HUES64 (cell line): ENCODE measurements at regions not wholly inside any gene's neighbourhood (a gene's known extent, or its start where the extent isn't known, plus 50 kb on each side); places are given as distances from the start of the nearest gene placed in this dataset.

Experiments
- H3K27ac ChIP-seq: 2 replicates; pipeline ENCODE4 v1.7.0; 2013; ENCODE audit warnings: low read depth, low read length, inconsistent platforms
- H3K27me3 ChIP-seq: 2 replicates; pipeline ENCODE4 v1.6.1; 2013; ENCODE audit warnings: mild to moderate bottlenecking, low read length; ENCODE audit not compliant: insufficient read depth
- H3K36me3 ChIP-seq: 2 replicates; pipeline ENCODE4 v1.6.1; 2013; ENCODE audit warnings: mild to moderate bottlenecking, low read length; ENCODE audit not compliant: insufficient read depth
- H3K4me1 ChIP-seq: 2 replicates; pipeline ENCODE4 v1.6.1; 2013; ENCODE audit warnings: mild to moderate bottlenecking, low read length, moderate library complexity; ENCODE audit not compliant: insufficient read depth
- H3K4me3 ChIP-seq: 2 replicates; pipeline ENCODE4 v1.5.1; 2013; ENCODE audit warnings: mild to moderate bottlenecking, low read length, moderate library complexity
- H3K9ac ChIP-seq: 2 replicates; pipeline ENCODE4 v1.6.1; 2013; ENCODE audit warnings: mild to moderate bottlenecking, low read depth, low read length
- H3K9me3 ChIP-seq: 2 replicates; pipeline ENCODE4 v1.6.1; 2013; ENCODE audit warnings: low read depth, low read length; ENCODE audit not compliant: insufficient read depth
- WGBS: fragments of 150-250, 120-280 bp; methylation state at CpG from one replicate; pipeline ENCODE4 v1.1.7; 2013; ENCODE audit warnings: missing lambda C conversion rate; 5-methylcytosine and 5-hydroxymethylcytosine counted together

DNA sequence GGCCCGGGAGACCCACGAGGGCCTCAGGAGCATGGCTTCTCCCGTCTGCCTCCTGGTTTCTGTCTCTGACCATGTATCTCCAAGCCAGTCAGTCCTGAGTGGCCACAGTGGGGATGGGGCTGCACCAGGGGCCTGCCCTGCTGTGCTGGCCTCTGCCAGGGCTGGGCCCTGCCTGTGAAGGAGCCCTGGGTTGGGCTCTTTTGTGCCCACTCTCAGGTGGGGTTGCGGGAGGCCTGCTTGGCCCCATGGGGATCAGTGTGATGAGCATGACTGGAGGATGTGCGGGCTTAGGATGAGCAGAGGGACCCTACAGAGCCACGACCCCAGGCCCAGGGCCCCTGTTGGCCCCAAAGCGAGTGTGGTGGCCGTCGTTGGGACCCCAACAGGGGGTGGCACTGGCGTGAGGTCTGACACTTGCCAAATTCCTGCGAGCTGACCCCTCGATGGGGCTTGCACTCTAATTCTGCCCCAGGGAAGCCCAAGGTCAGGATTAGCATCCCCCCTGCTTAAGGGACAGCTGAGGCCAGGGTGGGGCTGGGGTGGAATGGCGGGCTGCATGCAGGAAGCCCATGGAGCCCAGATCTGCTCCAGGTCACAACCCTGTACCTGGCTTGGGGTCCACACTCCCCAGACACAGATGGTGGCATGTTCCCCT lies 90.0 kb upstream of the BHLHE23 start:
- Histone ChIP-seq H3K9ac (no peak overlapping the region), H3K9me3 (no peaks in the 10 kb centered on the region), H3K4me3 (no peak overlapping the region), H3K27ac (no peak overlapping the region), H3K36me3 (no peaks in the 10 kb centered on the region), H3K4me1 (0 out of 2 replicates have a peak, but pooled peaks cover 6% of the 10 kb centered on the region), H3K27me3 (peaks cover 38% of the 10 kb centered on the region)
- WGBS = 86% methylated on average over 13 of the region's 13 CpGs

DNA sequence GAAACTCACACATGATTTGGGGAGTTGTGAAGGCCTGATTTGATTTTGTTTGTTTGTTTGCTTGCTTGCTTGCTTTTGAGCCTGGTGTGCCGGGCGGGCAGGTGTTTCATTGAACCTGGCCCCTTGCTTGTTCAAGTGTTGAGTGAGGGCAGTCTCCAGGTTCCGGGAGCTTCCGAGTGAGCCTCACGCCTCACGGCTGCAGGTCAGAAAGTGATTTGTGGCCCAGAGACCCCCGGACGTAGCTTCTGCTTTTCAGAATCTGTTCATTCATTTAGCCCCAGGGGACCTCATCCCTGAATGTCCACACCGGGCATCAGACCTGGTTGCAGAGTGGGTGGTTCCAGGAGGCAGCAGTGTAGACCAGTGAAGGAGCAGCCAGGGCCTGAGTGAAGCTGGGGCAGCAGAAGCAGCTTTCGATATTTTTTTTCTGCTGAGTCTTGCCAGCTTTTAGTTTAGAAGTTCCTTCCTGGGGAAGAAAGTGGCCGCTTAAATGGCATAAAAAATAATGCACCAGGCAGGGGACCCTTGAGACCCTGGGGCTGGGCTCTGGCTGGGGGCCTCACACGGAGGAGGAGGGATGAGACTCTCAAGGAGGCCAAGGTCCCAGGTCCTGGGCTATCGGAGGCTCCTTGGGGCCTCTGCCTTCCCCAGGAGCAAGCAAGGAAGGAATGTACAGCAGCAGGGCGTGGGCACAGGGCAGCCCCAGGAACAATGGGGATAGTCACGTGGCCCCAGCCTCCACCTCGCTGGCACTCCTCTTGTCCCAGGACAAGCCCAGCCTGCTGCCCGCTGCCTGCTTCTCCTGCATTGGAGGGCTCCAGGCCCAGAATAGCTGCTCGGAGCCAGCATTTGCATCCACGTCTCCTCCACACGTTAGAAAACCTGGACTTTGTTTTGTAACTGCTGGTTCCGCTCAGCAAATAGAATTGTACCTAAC lies 89.2 kb upstream of the BHLHE23 start:
- Histone ChIP-seq H3K4me1 (0 out of 2 replicates have a peak, but pooled peaks cover 6% of the 10 kb centered on the region), H3K4me3 (no peak overlapping the region), H3K27me3 (peaks cover 30% of the 10 kb centered on the region), H3K36me3 (no peaks in the 10 kb centered on the region), H3K9me3 (no peaks in the 10 kb centered on the region), H3K27ac (no peak overlapping the region), H3K9ac (no peak overlapping the region)
- WGBS = 88% methylated on average over 21 of the region's 21 CpGs

DNA sequence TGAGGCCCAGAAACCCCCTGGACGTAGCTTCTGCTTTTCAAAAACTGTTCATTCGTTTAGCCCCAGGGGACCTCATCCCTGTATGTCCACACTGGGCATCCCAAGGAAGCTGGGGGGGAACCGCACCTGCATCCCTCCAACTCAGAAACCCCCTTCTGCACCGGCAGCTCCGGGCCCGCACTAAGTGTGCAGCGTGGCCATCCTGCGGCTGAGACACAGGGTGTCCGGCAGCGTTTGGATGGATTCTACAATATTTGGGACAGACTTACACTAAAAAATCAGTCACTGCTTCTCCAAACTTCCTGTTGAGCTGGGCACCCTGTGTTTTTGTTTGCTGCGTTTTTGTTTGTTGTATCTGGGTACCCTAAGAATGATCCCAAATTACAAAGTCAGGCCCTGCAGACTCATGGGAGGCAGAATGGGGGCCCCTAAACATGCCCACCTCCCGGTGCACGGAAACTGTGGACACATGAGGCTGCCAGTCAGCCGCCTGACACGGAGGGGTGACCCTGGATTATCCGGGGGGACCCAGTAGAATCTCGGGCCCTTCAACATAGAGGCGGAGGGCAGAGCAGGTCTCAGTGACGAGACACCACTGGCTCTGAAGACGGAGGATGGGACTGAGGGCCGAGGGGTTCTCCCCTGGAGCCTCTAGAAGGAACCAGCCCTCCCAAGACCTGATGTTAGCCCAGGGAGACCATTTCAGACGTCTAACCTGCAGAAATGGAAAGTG lies 88.2 kb upstream of the BHLHE23 start:
- H3K4me1 ChIP-seq = no peaks in the 10 kb centered on the region
- H3K27me3 ChIP-seq = peaks cover 20% of the 10 kb centered on the region
- H3K27ac ChIP-seq = no peak overlapping the region
- no peak overlapping the region for H3K4me3 ChIP-seq
- WGBS = 92% methylated on average over 22 of the region's 22 CpGs
- no peak overlapping the region for H3K9ac ChIP-seq
- H3K9me3 ChIP-seq = no peaks in the 10 kb centered on the region
- H3K36me3 ChIP-seq = no peaks in the 10 kb centered on the region

DNA sequence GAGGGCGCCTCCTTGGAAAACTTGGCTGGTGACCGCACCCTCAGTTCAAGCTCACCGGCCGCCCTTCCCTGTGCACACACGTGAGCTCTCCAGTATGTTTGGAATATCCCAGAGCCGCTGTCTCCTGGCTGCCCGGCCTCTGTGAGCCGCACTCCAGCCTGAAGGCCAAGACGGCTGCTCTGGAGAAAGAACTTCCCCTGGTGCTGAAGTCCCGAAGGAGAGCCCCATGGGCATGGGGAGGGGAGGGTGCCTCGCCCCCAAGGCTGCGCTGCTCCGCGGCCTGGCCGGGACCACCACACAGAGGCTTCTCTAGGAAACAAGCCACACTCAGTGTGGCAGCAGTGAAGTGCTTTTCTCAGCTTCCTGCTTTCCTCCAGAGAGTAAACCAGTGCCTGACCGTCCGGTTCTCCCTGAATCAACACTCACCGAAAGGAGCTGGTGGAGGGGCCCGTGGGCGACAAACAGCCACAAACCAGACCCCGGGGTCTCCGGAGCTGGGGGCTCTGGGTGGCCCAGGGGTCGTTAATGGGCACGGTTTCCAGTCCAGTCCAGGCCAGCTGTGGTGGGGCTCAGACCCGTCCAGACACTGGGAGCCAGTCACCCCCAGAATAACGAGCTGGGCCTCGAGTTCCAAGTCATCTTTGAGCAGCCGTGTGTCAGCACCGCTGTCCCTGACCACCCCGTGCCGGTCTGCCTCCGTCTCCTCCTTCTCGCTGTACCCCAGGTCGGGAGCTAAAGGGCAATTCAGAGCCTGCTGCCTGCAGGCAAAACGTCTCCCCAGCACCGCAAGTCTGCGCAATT lies 87.4 kb upstream of the BHLHE23 start:
- Histone ChIP-seq H3K27me3 (peaks cover 12% of the 10 kb centered on the region), H3K4me3 (no peak overlapping the region), H3K9me3 (no peaks in the 10 kb centered on the region), H3K36me3 (no peaks in the 10 kb centered on the region), H3K4me1 (no peaks in the 10 kb centered on the region), H3K27ac (no peak overlapping the region), H3K9ac (no peak overlapping the region)
- 91% methylated on average over 35 of the region's 37 CpGs for WGBS

DNA sequence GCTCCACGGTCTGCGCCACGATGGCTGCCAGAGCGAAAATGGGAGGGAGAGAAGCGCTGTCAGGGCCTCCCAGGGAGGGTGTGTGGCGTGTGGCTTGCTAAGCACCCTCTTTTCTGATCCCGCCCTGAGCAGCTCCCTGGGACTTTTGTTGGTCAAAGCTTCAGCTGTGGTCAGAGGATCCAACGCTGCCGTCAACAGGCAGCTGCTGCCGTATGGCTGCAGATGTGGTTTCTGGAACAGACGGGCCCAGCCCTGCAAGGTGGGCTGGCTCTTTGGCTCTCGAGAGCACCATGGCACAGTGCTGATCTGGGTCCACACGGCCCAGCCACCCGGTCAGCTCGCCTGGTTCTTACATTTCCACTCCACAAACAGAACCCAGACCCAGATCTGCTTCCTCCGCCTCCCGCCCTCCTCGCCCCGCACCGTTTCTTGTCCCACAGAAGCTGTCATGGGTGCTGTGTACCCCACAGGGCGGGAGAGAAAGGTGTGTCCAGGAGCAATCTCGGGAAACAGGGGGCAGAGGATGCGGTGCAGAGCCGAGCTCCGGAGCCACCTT lies 86.0 kb upstream of the BHLHE23 start:
- no peaks in the 10 kb centered on the region for H3K4me1 ChIP-seq
- 92% methylated on average over 25 of the region's 25 CpGs for WGBS
- H3K9me3 ChIP-seq = no peaks in the 10 kb centered on the region
- H3K27me3 ChIP-seq = peaks cover 3% of the 10 kb centered on the region
- no peak overlapping the region for H3K9ac ChIP-seq
- no peak overlapping the region for H3K27ac ChIP-seq
- H3K4me3 ChIP-seq = no peak overlapping the region
- no peaks in the 10 kb centered on the region for H3K36me3 ChIP-seq

DNA sequence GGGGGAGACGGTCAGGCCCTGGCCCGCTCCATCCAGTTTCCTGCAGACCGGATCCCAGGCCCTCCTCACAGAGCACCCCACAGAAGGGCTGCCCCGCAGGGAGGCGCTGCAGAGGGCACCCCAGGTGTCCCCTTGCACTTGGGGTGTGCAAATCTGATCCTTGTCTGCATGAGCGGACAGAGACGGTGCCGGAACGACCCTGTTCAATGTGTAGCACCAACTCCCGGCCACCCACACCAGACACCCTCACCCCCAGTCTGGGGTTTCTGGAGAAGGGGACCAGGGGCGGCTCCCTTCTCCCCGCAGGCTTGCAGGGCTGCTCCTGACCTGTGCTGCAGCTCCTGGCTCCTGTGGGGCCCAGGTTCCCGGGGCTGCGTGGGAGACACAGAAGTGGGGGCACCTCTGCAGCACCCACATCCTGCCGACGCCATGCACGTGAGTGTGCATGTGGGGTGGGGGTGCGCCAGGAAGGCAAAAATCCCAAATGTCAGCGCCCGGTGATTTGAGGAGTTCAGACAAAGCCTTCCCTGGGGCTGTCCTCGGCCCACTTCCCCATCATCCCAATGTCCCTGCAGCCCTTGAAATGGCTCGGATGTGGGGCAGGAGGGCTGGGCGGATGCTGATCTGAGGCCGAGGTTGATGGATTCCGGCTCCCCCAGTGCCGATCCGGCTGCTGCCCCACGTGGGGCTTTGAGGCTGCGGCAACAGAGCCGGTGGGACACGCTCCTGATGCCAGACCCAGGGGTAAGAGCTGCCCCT lies 85.3 kb upstream of the BHLHE23 start:
- Histone ChIP-seq H3K27me3 (no peaks in the 10 kb centered on the region; the same call in 1 of the 2 replicates), H3K27ac (no peak overlapping the region), H3K9me3 (no peaks in the 10 kb centered on the region), H3K9ac (no peak overlapping the region), H3K36me3 (no peaks in the 10 kb centered on the region), H3K4me1 (no peaks in the 10 kb centered on the region), H3K4me3 (no peak overlapping the region)
- WGBS = 88% methylated on average over 31 of the region's 31 CpGs

DNA sequence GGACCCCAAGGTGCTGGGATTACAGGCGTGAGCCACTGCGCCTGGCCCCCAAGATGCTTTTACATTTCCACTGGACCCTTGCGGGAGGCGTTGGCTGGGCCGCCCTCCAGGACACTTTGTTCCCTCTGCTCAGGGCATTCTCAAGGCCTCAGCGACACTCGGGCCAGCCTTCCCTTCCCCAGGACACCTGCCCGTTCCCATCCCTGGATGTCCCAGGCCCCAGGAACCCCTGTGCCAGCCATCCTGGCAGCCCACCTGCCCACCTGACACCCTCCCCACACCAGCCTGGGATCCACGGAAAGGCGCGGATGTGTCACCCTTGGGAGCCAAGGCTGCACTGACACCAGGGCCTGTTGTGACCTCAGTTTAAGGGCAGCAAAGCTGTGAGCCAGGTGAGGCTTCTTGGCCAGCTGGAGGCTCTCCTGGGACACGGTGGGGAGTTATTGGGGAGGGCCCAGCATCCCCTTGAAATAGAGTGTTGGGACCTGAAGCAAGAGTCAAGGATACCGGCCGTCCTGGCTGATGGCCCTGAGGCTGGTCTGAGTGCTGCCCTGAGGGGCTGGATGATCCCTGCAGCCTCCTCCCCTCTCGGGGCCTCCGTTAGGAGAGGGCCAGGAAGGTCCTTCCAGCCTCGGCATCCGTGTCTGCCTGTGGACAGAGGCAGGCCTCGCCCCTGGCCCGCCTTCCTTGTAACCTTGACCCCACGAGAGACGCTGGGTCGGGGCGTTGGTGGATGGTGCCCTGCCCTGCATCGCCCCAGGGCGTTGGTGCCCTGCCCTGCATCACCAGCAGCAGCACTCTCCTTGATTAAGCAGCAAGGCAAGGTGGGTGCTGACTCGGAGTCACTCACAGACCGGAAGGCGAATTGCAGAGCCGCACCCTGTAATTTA lies 84.2 kb upstream of the BHLHE23 start:
- no peaks in the 10 kb centered on the region for H3K9me3 ChIP-seq
- H3K27ac ChIP-seq = no peak overlapping the region
- H3K36me3 ChIP-seq = no peaks in the 10 kb centered on the region
- 91% methylated on average over 30 of the region's 30 CpGs for WGBS
- H3K4me1 ChIP-seq = no peaks in the 10 kb centered on the region
- H3K4me3 ChIP-seq = no peak overlapping the region
- no peak overlapping the region for H3K9ac ChIP-seq
- H3K27me3 ChIP-seq = no peaks in the 10 kb centered on the region; the same call in 1 of the 2 replicates

DNA sequence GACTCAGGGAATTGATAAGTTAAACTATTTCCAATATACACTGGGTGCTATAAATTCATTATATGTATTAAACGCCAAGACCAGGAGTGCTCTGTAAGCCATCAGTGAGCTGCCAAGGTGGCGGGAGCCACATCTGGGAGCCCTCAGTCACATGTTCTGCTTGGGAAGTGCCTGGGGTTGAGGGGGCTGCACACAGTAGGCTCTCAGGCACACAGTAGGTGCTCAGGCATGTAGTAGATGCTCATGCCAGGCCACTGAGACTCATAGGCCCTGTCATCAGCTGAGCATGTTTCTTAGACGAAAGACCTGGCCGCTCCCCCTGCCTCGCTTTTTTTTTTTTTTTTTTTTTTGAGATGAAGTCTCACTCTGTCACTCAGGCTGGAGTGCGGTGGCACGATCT lies 83.3 kb upstream of the BHLHE23 start:
- H3K4me3 ChIP-seq = no peak overlapping the region
- no peaks in the 10 kb centered on the region for H3K9me3 ChIP-seq
- WGBS = 91% methylated on average over 7 of the region's 7 CpGs
- no peak overlapping the region for H3K9ac ChIP-seq
- no peaks in the 10 kb centered on the region for H3K4me1 ChIP-seq
- H3K36me3 ChIP-seq = no peaks in the 10 kb centered on the region
- no peak overlapping the region for H3K27ac ChIP-seq
- no peaks in the 10 kb centered on the region; the same call in 1 of the 2 replicates for H3K27me3 ChIP-seq

DNA sequence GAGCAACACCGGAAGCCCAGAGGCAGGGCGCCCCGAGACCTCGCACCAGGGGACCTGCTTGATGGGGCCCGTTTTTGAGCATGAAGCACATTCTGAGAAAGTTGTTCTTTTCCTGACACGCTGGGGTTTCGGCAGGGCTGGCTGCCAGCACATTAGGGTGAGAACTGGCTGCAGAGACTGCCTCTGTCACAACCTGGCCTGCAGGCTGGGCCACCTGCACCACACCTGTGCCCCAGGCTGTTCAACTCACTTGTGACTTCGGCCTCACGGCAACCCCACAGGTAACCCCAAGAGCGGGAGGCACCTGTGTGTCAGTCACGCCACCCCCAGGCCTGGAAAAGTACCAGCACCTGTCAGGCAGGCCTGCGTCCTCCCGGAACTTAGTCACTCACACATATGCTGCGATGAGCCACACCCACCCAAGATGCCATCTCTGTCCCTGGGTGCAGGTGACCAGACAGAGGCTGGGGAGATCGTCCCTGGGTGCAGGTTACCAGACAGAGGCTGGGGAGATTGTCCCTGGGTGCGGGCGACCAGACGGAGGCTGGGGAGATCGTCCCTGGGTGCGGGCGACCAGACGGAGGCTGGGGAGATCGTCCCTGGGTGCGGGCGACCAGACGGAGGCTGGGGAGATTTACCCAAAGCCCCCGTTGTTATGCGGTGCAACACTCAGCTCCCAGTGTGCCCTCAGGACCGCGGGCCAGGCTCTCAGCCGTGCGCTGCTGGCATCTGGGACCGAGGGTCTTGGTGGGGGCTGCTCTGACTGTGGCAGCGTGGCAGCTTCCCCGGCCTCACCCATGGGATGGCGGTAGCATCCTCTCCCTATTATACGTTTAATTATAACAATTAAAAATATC lies 82.5 kb upstream of the BHLHE23 start:
- no peak overlapping the region for H3K27ac ChIP-seq
- no peak overlapping the region for H3K4me3 ChIP-seq
- no peaks in the 10 kb centered on the region; the same call in 1 of the 2 replicates for H3K27me3 ChIP-seq
- no peak overlapping the region for H3K9ac ChIP-seq
- H3K36me3 ChIP-seq = no peaks in the 10 kb centered on the region
- no peaks in the 10 kb centered on the region for H3K4me1 ChIP-seq
- 88% methylated on average over 37 of the region's 37 CpGs for WGBS
- no peaks in the 10 kb centered on the region for H3K9me3 ChIP-seq
